B cell (primary cell): ENCODE measurements at regions not wholly inside any gene's neighbourhood (a gene's known extent, or its start where the extent isn't known, plus 50 kb on each side); places are given as distances from the start of the nearest gene placed in this dataset.
"Not testable (repeated sequence)": the region's sequence is repeated elsewhere in the genome, so short reads cannot be mapped to it uniquely, and the experiment has no call there.

Experiments
- ATAC-seq: fragments of 200-7000 bp; cut with Tn5 transposase; one replicate; pipeline ENCODE4 v1.10.0; 2021; ENCODE audit warnings: low read depth, mild to moderate bottlenecking, moderate number of reproducible peaks, moderate library complexity
- CTCF ChIA-PET: fragments of 350-600 bp; sonication (Branson Sonifier 250); formaldehyde crosslinking; loops from one replicate; lab custom pipeline; 2021; ENCODE audit warnings: antibody characterized with exemption, inconsistent platforms; lab: Charles Lee
- POLR2A ChIA-PET: fragments of 350-600 bp; sonication (Branson Sonifier 250); formaldehyde crosslinking; loops from one replicate; lab custom pipeline; 2021; ENCODE audit warnings: antibody characterized with exemption; lab: Charles Lee
- DNase-seq: peaks from one replicate; pipeline ENCODE4 v3.0.0; 2013
- H2AFZ ChIP-seq: 2 replicates; pipeline ENCODE4 v1.6.1; 2012; ENCODE audit warnings: mild to moderate bottlenecking, low read depth, low read length; ENCODE audit not compliant: insufficient read depth, poor library complexity, severe bottlenecking
- H3K27ac ChIP-seq, 2 donors: 1 replicate in 1 of 2; 2 replicates in 1 of 2; pipeline ENCODE4 v1.5.1; 2012 to 2013; ENCODE audit warnings: low read length in 2 of 2, mild to moderate bottlenecking in 2 of 2, moderate library complexity in 1 of 2
- H3K27me3 ChIP-seq, 4 experiments: fragments of 200-600 bp in 1 of 4; sonication (generic) in 1 of 4; replicated peaks in 1 of 4; 1 replicate in 2 of 4; 2 replicates in 2 of 4; pipeline versions ENCODE4 v1.6.1 to v1.7.0; 2013 to 2016; ENCODE audit warnings: low read length in 3 of 4, mild to moderate bottlenecking in 2 of 4, mixed read lengths in 1 of 4, moderate library complexity in 1 of 4; ENCODE audit not compliant: insufficient read depth in 4 of 4, control insufficient read depth in 3 of 4; ENCODE audit errors: control extremely low read depth in 1 of 4
- H3K36me3 ChIP-seq, 2 experiments: replicated peaks in 1 of 2; 1 replicate in 1 of 2; 2 replicates in 1 of 2; pipeline versions ENCODE4 v1.6.1 to v1.7.1; 2013; ENCODE audit warnings: low read length in 1 of 2; ENCODE audit not compliant: insufficient read depth in 2 of 2, control insufficient read depth in 1 of 2; ENCODE audit errors: control extremely low read depth in 1 of 2, extremely low read depth in 1 of 2
- H3K4me1 ChIP-seq, 2 donors: fragments of 200-600 bp in 1 of 2; sonication (generic) in 1 of 2; 1 replicate in 1 of 2; 2 replicates in 1 of 2; pipeline versions ENCODE4 v1.5.1 to v1.6.1; 2013 to 2017; ENCODE audit warnings: low read length in 2 of 2; ENCODE audit not compliant: control insufficient read depth in 2 of 2, insufficient read depth in 2 of 2
- H3K4me2 ChIP-seq: replicated peaks from 2 replicates; pipeline ENCODE3; 2012; ENCODE audit warnings: mild to moderate bottlenecking, low read depth, low read length; ENCODE audit not compliant: poor library complexity, severe bottlenecking
- H3K4me3 ChIP-seq, 5 experiments: fragments of 200-600 bp in 1 of 5; sonication (generic) in 1 of 5; 1 replicate in 3 of 5; 2 replicates in 2 of 5; pipeline versions ENCODE4 v1.5.1 to v1.7.0; 2011 to 2016; ENCODE audit warnings: low read length in 4 of 5, mild to moderate bottlenecking in 4 of 5, low read depth in 2 of 5, control low read depth in 1 of 5, moderate library complexity in 1 of 5; ENCODE audit not compliant: insufficient read depth in 1 of 5; ENCODE audit errors: control extremely low read depth in 1 of 5, extremely low read depth in 1 of 5
- H3K79me2 ChIP-seq: fragments of 200-600 bp; sonication (generic); one replicate; pipeline ENCODE4 v1.6.0; 2016; ENCODE audit warnings: low read length; ENCODE audit not compliant: control insufficient read depth, insufficient read depth
- H3K9ac ChIP-seq: fragments of 200-600 bp; sonication (generic); 2 replicates; pipeline ENCODE4 v1.6.1; 2017; ENCODE audit warnings: mild to moderate bottlenecking, low read length, moderate library complexity
- H3K9me3 ChIP-seq, 3 donors: one replicate each; pipeline versions ENCODE4 v1.6.1 to v1.7.1; 2013; ENCODE audit warnings: low read length in 2 of 3; ENCODE audit not compliant: control insufficient read depth in 2 of 3, insufficient read depth in 1 of 3; ENCODE audit errors: control extremely low read depth in 1 of 3
- H4K20me1 ChIP-seq: 2 replicates; pipeline ENCODE4 v1.6.0; 2012; ENCODE audit warnings: mild to moderate bottlenecking, low read length; ENCODE audit not compliant: insufficient read depth, control insufficient read depth, poor library complexity, severe bottlenecking
- H3K27ac Mint-ChIP-seq: one replicate; pipeline ENCODE4 v1.8.0; 2021; ENCODE audit warnings: mixed read lengths
- H3K27me3 Mint-ChIP-seq: one replicate; pipeline ENCODE4 v1.8.0; 2021; ENCODE audit warnings: mixed read lengths
- H3K4me1 Mint-ChIP-seq: one replicate; pipeline ENCODE4 v1.8.0; 2021; ENCODE audit warnings: mixed read lengths
- H3K4me3 Mint-ChIP-seq: one replicate; pipeline ENCODE4 v1.8.0; 2021; ENCODE audit warnings: mixed read lengths
- H3K9me3 Mint-ChIP-seq: one replicate; pipeline ENCODE4 v1.8.0; 2022; ENCODE audit warnings: mixed read lengths; ENCODE audit not compliant: insufficient read depth
- CTCF ChIP-seq: fragments of 200-600 bp; IDR thresholded peaks from one replicate; pipeline ENCODE4 v1.8.0; 2022; ENCODE audit warnings: antibody characterized with exemption, mild to moderate bottlenecking
- EZH2 ChIP-seq: IDR thresholded peaks from 2 replicates; pipeline ENCODE4 v1.6.1; 2012; ENCODE audit warnings: borderline replicate concordance, low read depth, mild to moderate bottlenecking, moderate library complexity, low read length; ENCODE audit not compliant: insufficient read depth, poor library complexity, severe bottlenecking
- WGBS: methylation state at CpG from one replicate; pipeline ENCODE4 v1.1.5; 2013; ENCODE audit warnings: missing lambda C conversion rate; ENCODE audit not compliant: insufficient coverage; 5-methylcytosine and 5-hydroxymethylcytosine counted together
- intact Hi-C: fragments of 100-400 bp; cut with micrococcal nuclease; formaldehyde crosslinking; loops from one replicate; pipeline ENCODE4 v1.10.0; 2022

GRCh38 chr21:36613554-36613953 is 85.4 kb upstream of the SIM2 start:
- Histone ChIP-seq H4K20me1 (no peaks in the 10 kb centered on the region), H3K4me3 (no peak overlapping the region), H3K9ac (no peak overlapping the region), H3K4me1 (no peaks in the 10 kb centered on the region), H3K79me2 (no peaks in the 10 kb centered on the region), H3K36me3 (no peaks in the 10 kb centered on the region), H2AFZ (no peak overlapping the region), H3K4me2 (no peak overlapping the region), H3K27ac (no peak overlapping the region), H3K27me3 (peaks cover 0 to 12% (median 5%) of the 10 kb centered on the region in 4 experiments), H3K9me3 (peaks cover 0 to 14% (median 5%) of the 10 kb centered on the region in 3 donors)
- H3K27ac Mint-ChIP-seq, result no peak overlapping the region
- H3K4me3 Mint-ChIP-seq, result no peak overlapping the region
- ChIA-PET POLR2A (no interaction called here), CTCF (no interaction called here)
- WGBS, result 95% methylated on average over 3 of the region's 3 CpGs
- intact Hi-C loops, result no loop called here
- H3K27me3 Mint-ChIP-seq, result peaks cover 39% of the 10 kb centered on the region
- ATAC-seq, result no peak
- no peaks in the 10 kb centered on the region for H3K4me1 Mint-ChIP-seq
- no peak for TF ChIP-seq CTCF
- no peak for TF ChIP-seq EZH2
- no peak for DNase-seq
- H3K9me3 Mint-ChIP-seq, result peaks cover 7% of the 10 kb centered on the region

- Mint-ChIP-seq H3K9me3 (peaks cover 5% of the 10 kb centered on the region), H3K27me3 (peaks cover 34% of the 10 kb centered on the region), H3K4me1 (no peaks in the 10 kb centered on the region), H3K27ac (no peak overlapping the region), H3K4me3 (no peak overlapping the region)
- Histone ChIP-seq H3K9me3 (peaks cover 0 to 14% (median 5%) of the 10 kb centered on the region in 3 donors), H3K4me2 (no peak overlapping the region), H3K27me3 (peaks cover 0 to 12% (median 5%) of the 10 kb centered on the region in 4 experiments), H2AFZ (no peak overlapping the region), H3K79me2 (no peaks in the 10 kb centered on the region), H3K36me3 (no peaks in the 10 kb centered on the region), H3K9ac (no peak overlapping the region), H3K4me1 (no peaks in the 10 kb centered on the region), H3K4me3 (no peak overlapping the region), H4K20me1 (no peaks in the 10 kb centered on the region), H3K27ac (no peak overlapping the region)
- no peak for TF ChIP-seq EZH2
- intact Hi-C loops, result no loop called here
- WGBS, result 100% methylated on average over 1 of the region's 5 CpGs
- ChIA-PET CTCF (no interaction called here), POLR2A (no interaction called here)
- ATAC-seq, result no peak
- no peak for DNase-seq
Observed at GRCh38 chr21:36615274-36615964, 83.5 kb upstream of the SIM2 start.

- H3K4me1 ChIP-seq, H3K36me3 ChIP-seq, intact Hi-C loops, CTCF ChIA-PET, H3K4me2 ChIP-seq, H3K27ac Mint-ChIP-seq, ATAC-seq, H3K27me3 ChIP-seq, H3K79me2 ChIP-seq, DNase-seq, H3K9me3 Mint-ChIP-seq, POLR2A ChIA-PET, H3K9ac ChIP-seq, H4K20me1 ChIP-seq, H3K4me1 Mint-ChIP-seq, H2AFZ ChIP-seq, H3K27ac ChIP-seq, H3K4me3 Mint-ChIP-seq, H3K4me3 ChIP-seq: not testable (repeated sequence)
- peaks cover 0 to 14% (median 5%) of the 10 kb centered on the region in 3 donors for H3K9me3 ChIP-seq
- 91% methylated on average over 9 of the region's 13 CpGs for WGBS
- peaks cover 25% of the 10 kb centered on the region for H3K27me3 Mint-ChIP-seq
Observed at GRCh38 chr21:36616773-36617172, 82.1 kb upstream of the SIM2 start.
